Glomerular endothelial cell (primary cell): ENCODE measurements at regions not wholly inside any gene's neighbourhood (a gene's known extent, or its start where the extent isn't known, plus 50 kb on each side); places are given as distances from the start of the nearest gene placed in this dataset.

ENCODE experiments used
- DNase-seq: peaks from one replicate; pipeline ENCODE4 v3.0.0-alpha.2; 2011; ENCODE audit warnings: low read depth, low spot score; ENCODE audit errors: extremely low read depth

GRCh38 chr11:28592141-28592540 is 484.0 kb downstream of the METTL15 start:
- DNase-seq, result no peak

- DNase-seq, result no peak
These were observed 476.8 kb downstream of the METTL15 start for GRCh38 chr11:28584992-28585391.

- no peak for DNase-seq
These were observed 474.3 kb downstream of the METTL15 start for GRCh38 chr11:28582506-28582905.

- no peak for DNase-seq
These were observed 473.4 kb downstream of the METTL15 start for GRCh38 chr11:28581286-28582242.

GRCh38 chr11:28571371-28571770 is 463.2 kb downstream of the METTL15 start:
- DNase-seq, result no peak

GRCh38 chr11:28569106-28569505 is 460.9 kb downstream of the METTL15 start:
- DNase-seq, result no peak

GRCh38 chr11:28566339-28567089 is 458.3 kb downstream of the METTL15 start:
- DNase-seq, result peak; percentile 62

- DNase-seq, result no peak
These were observed 451.3 kb downstream of the METTL15 start for GRCh38 chr11:28559492-28559891.

GRCh38 chr11:28547321-28547741 is 439.1 kb downstream of the METTL15 start:
- DNase-seq, result no peak

GRCh38 chr11:28545536-28545935 is 437.3 kb downstream of the METTL15 start:
- DNase-seq, result no peak

- no peak for DNase-seq
These were observed 434.4 kb downstream of the METTL15 start for GRCh38 chr11:28542561-28542960.

GRCh38 chr11:28539239-28540030 is 431.2 kb downstream of the METTL15 start:
- no peak for DNase-seq

- no peak for DNase-seq
These were observed 429.6 kb downstream of the METTL15 start for GRCh38 chr11:28537822-28538221.

GRCh38 chr11:28536504-28537267 is 428.5 kb downstream of the METTL15 start:
- DNase-seq, result no peak

- DNase-seq, result no peak
These were observed 427.5 kb downstream of the METTL15 start for GRCh38 chr11:28535677-28536076.

GRCh38 chr11:28529540-28530410 is 421.6 kb downstream of the METTL15 start:
- DNase-seq, result peak; percentile 58

- DNase-seq, result no peak
These were observed 420.9 kb downstream of the METTL15 start for GRCh38 chr11:28529046-28529445.

GRCh38 chr11:28528217-28528616 is 420.0 kb downstream of the METTL15 start:
- DNase-seq, result no peak

- no peak for DNase-seq
These were observed 418.2 kb downstream of the METTL15 start for GRCh38 chr11:28526406-28526751.
